HepG2 (cell line): ENCODE measurements at regions not wholly inside any gene's neighbourhood (a gene's known extent, or its start where the extent isn't known, plus 50 kb on each side); places are given as distances from the start of the nearest gene placed in this dataset.
A peak's percentile ranks its signal among the peaks of the same experiment; 100 is the strongest.

ENCODE experiments used
- ATAC-seq: fragments of 200-7000 bp; cut with Tn5 transposase; 3 replicates; pipeline ENCODE4 v1.9.1; 2020; ENCODE audit warnings: mild to moderate bottlenecking, moderate library complexity
- BruUV-seq: library from RNA; stranded (reverse); fragments of 400-500 nt; replicated peaks from 2 replicates; lab custom pipeline; 2021; lab: Mats Ljungman, UMichigan
- CTCF ChIA-PET: fragments of 300-600 bp; formaldehyde crosslinking; extraction: SDS; loops from one replicate; lab custom pipeline; 2021; ENCODE audit warnings: low total read pairs, inconsistent platforms, low intra/inter-chr PET ratio; lab: Yijun Ruan, JAX
- POLR2A ChIA-PET: fragments of 350-600 bp; sonication (Branson Sonifier 250); formaldehyde crosslinking; loops from one replicate; lab custom pipeline; 2020; ENCODE audit warnings: antibody characterized with exemption, inconsistent platforms; lab: Yijun Ruan, JAX
- DNase-seq: peaks from one replicate; pipeline ENCODE4 v3.0.0-alpha.2; 2015; ENCODE audit warnings: low spot score
- FAIRE-seq: peaks from 3 replicates; lab custom pipeline; 2011; peaks lifted over from hg19 to GRCh38; lab: Jason Lieb, UNC
- H2AFZ ChIP-seq: one replicate; pipeline ENCODE4 v1.6.1; 2011; ENCODE audit warnings: low read length, inconsistent platforms
- H3K27ac ChIP-seq: fragments of 300-600 bp; 3 replicates; pipeline ENCODE4 v1.8.0; 2011; ENCODE audit warnings: mixed run types, mild to moderate bottlenecking, mixed read lengths, low read length, inconsistent platforms; ENCODE audit not compliant: insufficient read depth; ENCODE audit errors: extremely low read length
- H3K27me3 ChIP-seq, 2 experiments: fragments of 200-600 bp in 1 of 2; 2 replicates in 1 of 2; 3 replicates in 1 of 2; pipeline versions ENCODE4 v1.6.0 to v1.8.0; 2011; ENCODE audit warnings: low read length in 2 of 2, mild to moderate bottlenecking in 2 of 2, moderate library complexity in 2 of 2, inconsistent platforms in 1 of 2; ENCODE audit not compliant: insufficient read depth in 2 of 2, control insufficient read depth in 1 of 2
- H3K36me3 ChIP-seq, 2 experiments: fragments of 200-600 bp in 1 of 2; replicated peaks in 1 of 2; 2 replicates in 1 of 2; 3 replicates in 1 of 2; pipeline versions ENCODE4 v1.5.1 to v1.8.0; 2011; ENCODE audit warnings: low read length in 2 of 2, inconsistent platforms in 1 of 2; ENCODE audit not compliant: insufficient read depth in 2 of 2, control insufficient read depth in 1 of 2
- H3K4me1 ChIP-seq: 2 replicates; pipeline ENCODE4 v1.5.1; 2012; ENCODE audit warnings: low read length, inconsistent platforms; ENCODE audit not compliant: insufficient read depth
- H3K4me2 ChIP-seq: 2 replicates; pipeline ENCODE4 v1.6.0; 2011; ENCODE audit warnings: low read depth, low read length, inconsistent platforms
- H3K4me3 ChIP-seq, 3 experiments: fragments of 200-600 bp in 1 of 3; sonication (generic), shearing (Covaris generic) in 1 of 3; replicated peaks in 1 of 3; 2 replicates each; pipeline ENCODE4 v1.5.1; 2011 to 2016; ENCODE audit warnings: low read length in 3 of 3, inconsistent platforms in 2 of 3, low read depth in 2 of 3, mild to moderate bottlenecking in 2 of 3, control low read depth in 1 of 3, mixed read lengths in 1 of 3; ENCODE audit not compliant: insufficient read depth in 1 of 3
- H3K79me2 ChIP-seq: one replicate; pipeline ENCODE4 v1.6.1; 2011; ENCODE audit warnings: low read length, inconsistent platforms; ENCODE audit not compliant: insufficient read depth
- H3K9ac ChIP-seq: 2 replicates; pipeline ENCODE4 v1.6.0; 2011; ENCODE audit warnings: mild to moderate bottlenecking, low read depth, low read length, inconsistent platforms; ENCODE audit not compliant: insufficient read depth
- H3K9me3 ChIP-seq: 2 replicates; pipeline ENCODE4 v1.5.1; 2012; ENCODE audit warnings: mild to moderate bottlenecking, low read length
- H4K20me1 ChIP-seq: 2 replicates; pipeline ENCODE4 v1.6.0; 2011; ENCODE audit warnings: inconsistent platforms, mild to moderate bottlenecking, low read length, moderate library complexity; ENCODE audit not compliant: insufficient read depth
- DMAP1 ChIP-seq: IDR thresholded peaks from 2 replicates; pipeline ENCODE4 v1.6.1; 2016
- SALL1 ChIP-seq: sonication (generic); formaldehyde crosslinking; IDR thresholded peaks from 2 replicates; pipeline ENCODE4 v1.8.0; 2022; ENCODE audit warnings: mild to moderate bottlenecking, missing genetic modification reagents
- ZNF101 ChIP-seq: sonication (generic); formaldehyde crosslinking; IDR thresholded peaks from 2 replicates; pipeline ENCODE4 v1.4.0; 2020; ENCODE audit warnings: mild to moderate bottlenecking, low read depth, missing genetic modification reagents, borderline replicate concordance
- ZNF75D ChIP-seq: sonication (generic); formaldehyde crosslinking; IDR thresholded peaks from 2 replicates; pipeline ENCODE4 v1.8.1; 2023; ENCODE audit warnings: missing genetic modification reagents, mild to moderate bottlenecking, borderline replicate concordance
- ZNF766 ChIP-seq: sonication (generic); formaldehyde crosslinking; IDR thresholded peaks from 2 replicates; pipeline ENCODE4 v1.5.0; 2020; ENCODE audit warnings: missing genetic modification reagents, borderline replicate concordance
- ZNF879 ChIP-seq: sonication (generic); formaldehyde crosslinking; IDR thresholded peaks from 2 replicates; pipeline ENCODE4 v1.8.1; 2023; ENCODE audit warnings: missing genetic modification reagents
- ZSCAN21 ChIP-seq: sonication (generic); formaldehyde crosslinking; IDR thresholded peaks from 2 replicates; pipeline ENCODE4 v1.8.0; 2022; ENCODE audit warnings: mild to moderate bottlenecking, missing genetic modification reagents, moderate library complexity, borderline replicate concordance
- WGBS: methylation state at CpG from one replicate; pipeline ENCODE4 v1.1.6; 2017; ENCODE audit warnings: low lambda C conversion rate; 5-methylcytosine and 5-hydroxymethylcytosine counted together
- in situ Hi-C: cut with HindIII; loops from 2 replicates; pipeline ENCODE4 v1.10.0; 2017; ENCODE audit warnings: low pct_unique_long_range_greater_than_20kb; ENCODE audit not compliant: extremely low pct_ligation_motif_present
- intact Hi-C: fragments of 100-400 bp; cut with micrococcal nuclease; formaldehyde crosslinking; loops from one replicate; pipeline ENCODE4 v1.10.0; 2022; ENCODE audit not compliant: unreplicated experiment
- TF ChIP-seq, protein P1 (sequence below), 2 experiments: fragments of 450-650 bp in 1 of 2; sonication (generic) in 1 of 2; formaldehyde crosslinking in 1 of 2; IDR thresholded peaks; 2 replicates each; pipeline versions ENCODE4 v1.6.1 to v1.8.0; 2016 to 2022; ENCODE audit warnings: antibody characterized with exemption in 1 of 2, mild to moderate bottlenecking in 1 of 2, missing genetic modification reagents in 1 of 2
- TF ChIP-seq, protein P2 (sequence below): IDR thresholded peaks from 2 replicates; pipeline ENCODE4 v1.6.1; 2018; ENCODE audit warnings: missing genetic modification reagents

DNA sequence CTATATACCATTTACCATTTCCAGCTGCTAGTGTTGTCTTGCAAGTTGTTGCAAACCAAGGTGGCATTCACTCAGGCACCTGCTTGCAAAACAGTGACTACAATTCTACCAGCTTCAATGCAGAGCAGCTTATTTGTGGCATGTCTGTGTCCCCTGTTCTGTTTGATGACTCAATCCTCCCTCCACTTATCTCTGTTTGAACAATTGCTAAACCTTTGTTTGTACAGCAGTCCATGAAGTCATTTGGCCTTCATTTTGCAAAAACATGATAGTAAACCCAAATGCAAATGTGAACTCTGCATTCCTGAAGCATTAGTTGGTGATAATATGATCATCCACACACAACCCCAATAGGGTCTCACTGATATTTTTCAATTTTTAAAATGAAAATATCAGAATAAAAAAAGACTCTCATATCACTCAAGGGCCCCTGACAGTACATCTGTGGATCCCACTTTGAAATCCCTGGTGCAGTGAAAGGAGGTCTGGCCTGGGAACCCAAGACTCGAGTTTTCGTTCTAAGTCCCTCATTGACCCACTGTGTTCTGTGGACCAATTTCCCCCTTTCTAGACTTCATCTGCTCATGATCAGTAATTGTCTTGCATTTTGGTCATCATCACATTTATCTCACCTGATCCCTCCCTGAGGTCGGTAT lies 425.4 kb downstream of the RPS24 start (continued):
- TF ChIP-seq, protein P1, sequence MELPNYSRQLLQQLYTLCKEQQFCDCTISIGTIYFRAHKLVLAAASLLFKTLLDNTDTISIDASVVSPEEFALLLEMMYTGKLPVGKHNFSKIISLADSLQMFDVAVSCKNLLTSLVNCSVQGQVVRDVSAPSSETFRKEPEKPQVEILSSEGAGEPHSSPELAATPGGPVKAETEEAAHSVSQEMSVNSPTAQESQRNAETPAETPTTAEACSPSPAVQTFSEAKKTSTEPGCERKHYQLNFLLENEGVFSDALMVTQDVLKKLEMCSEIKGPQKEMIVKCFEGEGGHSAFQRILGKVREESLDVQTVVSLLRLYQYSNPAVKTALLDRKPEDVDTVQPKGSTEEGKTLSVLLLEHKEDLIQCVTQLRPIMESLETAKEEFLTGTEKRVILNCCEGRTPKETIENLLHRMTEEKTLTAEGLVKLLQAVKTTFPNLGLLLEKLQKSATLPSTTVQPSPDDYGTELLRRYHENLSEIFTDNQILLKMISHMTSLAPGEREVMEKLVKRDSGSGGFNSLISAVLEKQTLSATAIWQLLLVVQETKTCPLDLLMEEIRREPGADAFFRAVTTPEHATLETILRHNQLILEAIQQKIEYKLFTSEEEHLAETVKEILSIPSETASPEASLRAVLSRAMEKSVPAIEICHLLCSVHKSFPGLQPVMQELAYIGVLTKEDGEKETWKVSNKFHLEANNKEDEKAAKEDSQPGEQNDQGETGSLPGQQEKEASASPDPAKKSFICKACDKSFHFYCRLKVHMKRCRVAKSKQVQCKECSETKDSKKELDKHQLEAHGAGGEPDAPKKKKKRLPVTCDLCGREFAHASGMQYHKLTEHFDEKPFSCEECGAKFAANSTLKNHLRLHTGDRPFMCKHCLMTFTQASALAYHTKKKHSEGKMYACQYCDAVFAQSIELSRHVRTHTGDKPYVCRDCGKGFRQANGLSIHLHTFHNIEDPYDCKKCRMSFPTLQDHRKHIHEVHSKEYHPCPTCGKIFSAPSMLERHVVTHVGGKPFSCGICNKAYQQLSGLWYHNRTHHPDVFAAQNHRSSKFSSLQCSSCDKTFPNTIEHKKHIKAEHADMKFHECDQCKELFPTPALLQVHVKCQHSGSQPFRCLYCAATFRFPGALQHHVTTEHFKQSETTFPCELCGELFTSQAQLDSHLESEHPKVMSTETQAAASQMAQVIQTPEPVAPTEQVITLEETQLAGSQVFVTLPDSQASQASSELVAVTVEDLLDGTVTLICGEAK (IDR thresholded peaks at IDR 0.05), result no peak
- TF ChIP-seq, protein P1 (CRISPR knock-in tag; IDR thresholded peaks at IDR 0.05), result no peak; the same call in 1 of the 2 replicates
- TF ChIP-seq, all 625 proteins: peak for 275

DNA sequence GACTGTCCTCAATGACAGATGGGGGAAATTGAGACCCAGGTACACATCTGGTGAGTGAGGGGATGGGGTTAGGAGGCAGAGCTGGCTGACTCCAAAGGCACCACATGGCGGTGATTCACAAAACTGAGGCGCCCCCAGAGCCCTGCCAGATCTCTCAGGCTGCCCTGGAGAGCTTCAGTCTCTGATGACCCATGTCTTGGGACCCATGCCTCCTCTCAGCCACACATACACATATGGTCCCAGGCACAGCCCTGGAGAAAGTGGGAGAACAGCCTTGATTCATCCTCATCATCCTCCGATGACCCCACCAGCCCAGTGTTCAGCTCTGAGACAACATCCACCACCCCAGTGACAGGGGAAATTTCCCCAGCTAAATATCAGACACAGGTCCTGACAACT lies 426.0 kb downstream of the RPS24 start:
- peaks cover 72% of the 10 kb centered on the region for H3K4me1 ChIP-seq
- H3K4me3 ChIP-seq, result peak overlapping the region in 1 of 3 experiments; percentile 37; a peak in 1 of 6 replicates
- no TSS peak for BruUV-seq
- H3K79me2 ChIP-seq, result no peaks in the 10 kb centered on the region
- H2AFZ ChIP-seq, result no peak overlapping the region
- DNase-seq (no peak), FAIRE-seq (no peak), ATAC-seq (peak; percentile 40)
- H4K20me1 ChIP-seq, result no peaks in the 10 kb centered on the region
- in situ Hi-C loops, result no loop called here
- no peaks in the 10 kb centered on the region for H3K27me3 ChIP-seq
- no peaks in the 10 kb centered on the region for H3K9me3 ChIP-seq
- H3K36me3 ChIP-seq, result no peaks in the 10 kb centered on the region
- POLR2A ChIA-PET, result interaction anchor here (1.0 to 4.3 kb wide), 4 partner anchors 11 to 61 kb away, joined by 3 to 34 read pairs (median 28); no protein-coding TSS in a partner anchor
- peak overlapping the region; percentile 68 for H3K9ac ChIP-seq
- H3K27ac ChIP-seq, result peak overlapping the region; percentile 97
- intact Hi-C loops, result loop anchor here (1.0 to 2.0 kb wide), 2 partner anchors 21 to 513 kb away; no protein-coding TSS in a partner anchor
- peak overlapping the region; percentile 56 for H3K4me2 ChIP-seq
- CTCF ChIA-PET, result no interaction called here
- 88% methylated on average over 3 of the region's 3 CpGs for WGBS
- no peak for TF ChIP-seq SALL1 (CRISPR knock-in tag)
- no peak for TF ChIP-seq ZNF766 (CRISPR knock-in tag)
- TF ChIP-seq ZNF75D, result no peak
- no peak for TF ChIP-seq ZSCAN21 (CRISPR knock-in tag)
- 0 out of 2 replicates have a peak, but pooled peaks have one; percentile 3 for TF ChIP-seq DMAP1 (CRISPR knock-in tag)
- TF ChIP-seq, protein P2, sequence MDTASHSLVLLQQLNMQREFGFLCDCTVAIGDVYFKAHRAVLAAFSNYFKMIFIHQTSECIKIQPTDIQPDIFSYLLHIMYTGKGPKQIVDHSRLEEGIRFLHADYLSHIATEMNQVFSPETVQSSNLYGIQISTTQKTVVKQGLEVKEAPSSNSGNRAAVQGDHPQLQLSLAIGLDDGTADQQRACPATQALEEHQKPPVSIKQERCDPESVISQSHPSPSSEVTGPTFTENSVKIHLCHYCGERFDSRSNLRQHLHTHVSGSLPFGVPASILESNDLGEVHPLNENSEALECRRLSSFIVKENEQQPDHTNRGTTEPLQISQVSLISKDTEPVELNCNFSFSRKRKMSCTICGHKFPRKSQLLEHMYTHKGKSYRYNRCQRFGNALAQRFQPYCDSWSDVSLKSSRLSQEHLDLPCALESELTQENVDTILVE (CRISPR knock-in tag), result no peak
- TF ChIP-seq ZNF101 (CRISPR knock-in tag), result no peak
- no peak for TF ChIP-seq ZNF879
